ENCODE measurements at regions not wholly inside any gene's neighbourhood (a gene's known extent, or its start where the extent isn't known, plus 50 kb on each side); places are given as distances from the start of the nearest gene placed in this dataset.

DNA sequence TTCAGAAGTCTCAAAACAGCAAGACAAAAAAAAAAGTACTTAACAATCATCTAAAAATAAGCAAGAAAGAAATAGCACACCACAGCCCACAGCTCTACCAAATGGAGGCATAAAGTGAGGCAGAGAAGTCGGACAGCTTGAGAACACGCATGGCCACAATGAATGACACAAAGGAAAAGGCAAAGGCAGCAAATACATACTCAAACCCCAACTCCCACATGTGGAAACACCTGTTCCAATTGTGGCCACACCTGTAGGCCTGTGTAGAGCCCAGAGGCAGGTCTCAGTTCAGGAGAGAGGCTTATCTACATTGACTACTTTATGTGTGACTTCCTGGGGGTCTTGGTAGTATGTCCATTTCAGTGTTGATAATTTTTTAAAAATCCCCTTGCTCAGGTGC lies 543.5 kb downstream of the LMO4 start:
- no peak overlapping the region for H3K27ac Mint-ChIP-seq
- H3K27me3 Mint-ChIP-seq, result peaks cover 3% of the 10 kb centered on the region
- no peaks in the 10 kb centered on the region for H3K36me3 Mint-ChIP-seq (ENCODE audit: low read depth)
- intact Hi-C loops (cut with micrococcal nuclease), result no loop called here
- no peak overlapping the region for H3K4me3 Mint-ChIP-seq
- H3K9me3 Mint-ChIP-seq, result no peaks in the 10 kb centered on the region
- no peak for DNase-seq
- H3K4me1 Mint-ChIP-seq, result no peaks in the 10 kb centered on the region

DNA sequence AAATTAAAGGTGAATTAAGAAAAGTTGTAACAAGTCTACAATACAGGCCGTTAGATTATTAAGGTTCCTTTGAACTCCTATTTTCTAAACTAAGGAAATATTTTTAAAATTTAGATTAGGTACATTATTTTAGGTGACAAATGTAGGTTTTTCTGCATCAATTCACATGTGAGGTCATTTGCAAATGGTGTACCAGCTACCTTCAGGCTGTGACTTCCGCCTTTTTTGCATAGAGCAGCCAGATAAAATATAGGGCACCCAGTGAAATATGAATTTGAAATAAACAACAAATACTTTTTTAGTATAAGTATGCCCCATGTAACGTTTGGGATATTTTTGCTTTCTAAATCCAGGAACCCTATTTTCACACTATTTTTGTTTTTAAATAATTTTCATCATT lies 544.0 kb downstream of the LMO4 start:
- Mint-ChIP-seq H3K9me3 (no peaks in the 10 kb centered on the region), H3K36me3 (ENCODE audit: low read depth) (no peaks in the 10 kb centered on the region), H3K27me3 (peaks cover 3% of the 10 kb centered on the region), H3K4me1 (no peaks in the 10 kb centered on the region), H3K27ac (no peak overlapping the region), H3K4me3 (no peak overlapping the region)
- no peak for DNase-seq
- intact Hi-C loops (cut with micrococcal nuclease), result no loop called here

DNA sequence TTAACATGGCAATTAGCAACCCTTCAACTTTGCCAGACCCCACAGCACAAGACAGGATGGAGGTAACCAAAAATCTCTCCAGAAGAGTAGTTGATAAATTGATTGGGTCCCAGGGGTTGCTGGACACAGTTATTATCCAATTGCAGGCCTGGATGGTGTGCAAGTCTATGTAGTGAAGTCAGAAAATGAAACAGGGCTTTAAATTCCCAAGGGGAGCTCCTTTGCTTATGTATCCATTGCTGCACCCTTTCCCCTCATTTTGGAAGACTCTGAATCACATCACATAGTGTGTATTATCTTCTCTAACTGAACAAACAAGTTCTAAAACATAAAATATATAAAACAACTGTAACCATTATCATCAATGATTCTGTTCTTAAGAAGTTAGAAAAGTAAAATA lies 550.2 kb downstream of the LMO4 start:
- no peak for DNase-seq
- H3K4me1 Mint-ChIP-seq, result no peaks in the 10 kb centered on the region
- H3K27ac Mint-ChIP-seq, result no peak overlapping the region
- H3K9me3 Mint-ChIP-seq, result no peaks in the 10 kb centered on the region
- H3K4me3 Mint-ChIP-seq, result no peak overlapping the region
- H3K36me3 Mint-ChIP-seq (ENCODE audit: low read depth), result no peaks in the 10 kb centered on the region
- peaks cover 3% of the 10 kb centered on the region for H3K27me3 Mint-ChIP-seq
- intact Hi-C loops (cut with micrococcal nuclease), result no loop called here

DNA sequence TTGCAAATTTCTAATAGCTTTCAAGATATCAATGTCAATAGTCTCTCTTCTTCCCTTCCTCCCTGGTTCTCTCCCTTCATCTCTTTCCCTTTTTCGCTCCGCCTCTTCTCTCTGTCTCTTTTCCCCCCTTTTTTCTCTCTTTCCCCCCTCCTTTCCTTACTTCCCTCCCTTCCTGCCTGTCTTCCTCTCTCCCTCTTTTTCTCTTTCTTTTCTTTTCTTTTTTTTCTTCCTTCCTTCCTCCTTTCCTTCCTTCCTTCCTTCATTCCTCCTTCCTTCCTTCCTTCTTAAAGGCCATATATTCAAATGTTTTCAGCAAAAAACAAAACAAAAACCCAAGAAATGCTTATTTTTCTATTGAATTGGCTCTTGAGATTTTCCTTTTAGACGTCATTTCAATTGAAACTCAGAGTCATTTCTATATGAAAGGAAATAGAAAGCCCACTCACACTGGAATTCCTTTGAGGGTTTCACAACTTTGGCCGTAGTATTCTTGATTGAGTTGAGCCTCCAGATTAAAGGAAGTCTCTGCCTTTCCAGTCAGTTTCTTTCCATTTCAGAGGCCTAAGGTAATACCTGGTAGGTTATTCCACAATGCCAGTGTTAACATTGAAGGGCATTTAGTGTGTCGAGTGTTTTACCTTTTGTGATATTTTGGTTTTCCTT lies 551.5 kb downstream of the LMO4 start:
- H3K4me3 Mint-ChIP-seq, result no peak overlapping the region
- no peak for DNase-seq
- intact Hi-C loops (cut with micrococcal nuclease), result no loop called here
- H3K36me3 Mint-ChIP-seq (ENCODE audit: low read depth), result no peaks in the 10 kb centered on the region
- peaks cover 3% of the 10 kb centered on the region for H3K27me3 Mint-ChIP-seq
- no peak overlapping the region for H3K27ac Mint-ChIP-seq
- H3K9me3 Mint-ChIP-seq, result no peaks in the 10 kb centered on the region
- H3K4me1 Mint-ChIP-seq, result no peaks in the 10 kb centered on the region

DNA sequence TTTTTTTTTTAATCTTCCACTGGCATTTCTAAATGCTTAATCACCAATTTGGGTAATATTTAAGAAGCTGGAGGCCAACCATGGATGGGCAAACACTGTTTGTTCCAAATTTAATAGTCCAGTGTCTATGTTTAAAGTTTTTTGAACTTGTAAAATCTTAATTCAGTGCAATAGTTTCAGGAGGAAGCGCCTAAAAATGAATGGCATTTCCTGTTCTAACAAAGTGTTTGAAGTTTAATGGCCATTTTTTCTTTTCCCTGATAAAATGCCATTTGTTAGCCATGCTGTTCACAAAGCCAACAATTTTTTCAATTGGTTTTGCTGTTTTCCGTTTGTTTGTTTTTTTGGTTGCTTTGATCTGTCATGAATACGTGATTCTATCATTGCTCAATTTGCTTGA lies 552.1 kb downstream of the LMO4 start:
- H3K27ac Mint-ChIP-seq, result no peak overlapping the region
- no peaks in the 10 kb centered on the region for H3K36me3 Mint-ChIP-seq (ENCODE audit: low read depth)
- H3K4me1 Mint-ChIP-seq, result no peaks in the 10 kb centered on the region
- no peak overlapping the region for H3K4me3 Mint-ChIP-seq
- no peak for DNase-seq
- intact Hi-C loops (cut with micrococcal nuclease), result no loop called here
- peaks cover 3% of the 10 kb centered on the region for H3K27me3 Mint-ChIP-seq
- no peaks in the 10 kb centered on the region for H3K9me3 Mint-ChIP-seq

DNA sequence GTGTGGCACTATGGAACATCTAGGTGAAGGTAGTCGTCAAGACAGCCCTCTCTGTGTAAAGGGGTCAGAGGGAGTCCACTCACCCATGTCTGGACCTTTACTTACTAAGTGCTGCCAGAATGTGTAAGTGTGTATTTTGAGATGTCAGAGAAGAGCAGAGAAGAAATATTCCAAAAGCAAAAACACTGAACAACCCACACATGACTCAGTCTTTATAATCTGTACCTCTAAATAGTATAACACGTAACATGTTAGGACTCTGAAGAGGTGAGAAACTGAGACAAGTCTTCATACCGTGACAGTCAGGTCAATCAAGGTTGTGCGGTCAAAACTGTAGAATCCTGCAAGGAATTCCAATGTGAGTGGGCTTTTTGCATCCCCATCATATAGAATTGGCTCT lies 555.2 kb downstream of the LMO4 start:
- Mint-ChIP-seq H3K27ac (no peak overlapping the region), H3K36me3 (ENCODE audit: low read depth) (no peaks in the 10 kb centered on the region), H3K27me3 (no peaks in the 10 kb centered on the region), H3K4me3 (no peak overlapping the region), H3K4me1 (no peaks in the 10 kb centered on the region), H3K9me3 (no peaks in the 10 kb centered on the region)
- intact Hi-C loops (cut with micrococcal nuclease), result no loop called here
- no peak for DNase-seq

DNA sequence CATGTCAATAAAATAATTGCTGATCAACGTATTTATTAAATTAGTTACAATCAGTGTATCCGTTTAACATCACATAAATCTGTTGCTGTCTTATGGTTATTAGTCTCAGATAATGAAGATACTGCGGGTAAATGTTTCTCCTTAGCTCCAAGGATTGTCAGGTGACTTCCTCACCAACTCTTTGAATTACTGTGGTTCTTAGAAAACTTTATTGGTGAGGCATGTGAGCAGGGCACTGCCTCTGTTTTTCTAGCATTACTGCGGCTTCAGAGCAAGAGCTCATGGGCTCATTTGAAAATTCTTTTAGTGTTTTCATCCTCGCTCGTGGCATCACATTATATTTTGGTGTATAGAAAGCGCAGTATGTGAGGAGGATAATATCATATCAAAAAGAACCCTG lies 555.9 kb downstream of the LMO4 start:
- intact Hi-C loops (cut with micrococcal nuclease), result no loop called here
- Mint-ChIP-seq H3K4me3 (no peak overlapping the region), H3K36me3 (ENCODE audit: low read depth) (no peaks in the 10 kb centered on the region), H3K9me3 (no peaks in the 10 kb centered on the region), H3K4me1 (no peaks in the 10 kb centered on the region), H3K27me3 (no peaks in the 10 kb centered on the region), H3K27ac (no peak overlapping the region)
- DNase-seq, result no peak

DNA sequence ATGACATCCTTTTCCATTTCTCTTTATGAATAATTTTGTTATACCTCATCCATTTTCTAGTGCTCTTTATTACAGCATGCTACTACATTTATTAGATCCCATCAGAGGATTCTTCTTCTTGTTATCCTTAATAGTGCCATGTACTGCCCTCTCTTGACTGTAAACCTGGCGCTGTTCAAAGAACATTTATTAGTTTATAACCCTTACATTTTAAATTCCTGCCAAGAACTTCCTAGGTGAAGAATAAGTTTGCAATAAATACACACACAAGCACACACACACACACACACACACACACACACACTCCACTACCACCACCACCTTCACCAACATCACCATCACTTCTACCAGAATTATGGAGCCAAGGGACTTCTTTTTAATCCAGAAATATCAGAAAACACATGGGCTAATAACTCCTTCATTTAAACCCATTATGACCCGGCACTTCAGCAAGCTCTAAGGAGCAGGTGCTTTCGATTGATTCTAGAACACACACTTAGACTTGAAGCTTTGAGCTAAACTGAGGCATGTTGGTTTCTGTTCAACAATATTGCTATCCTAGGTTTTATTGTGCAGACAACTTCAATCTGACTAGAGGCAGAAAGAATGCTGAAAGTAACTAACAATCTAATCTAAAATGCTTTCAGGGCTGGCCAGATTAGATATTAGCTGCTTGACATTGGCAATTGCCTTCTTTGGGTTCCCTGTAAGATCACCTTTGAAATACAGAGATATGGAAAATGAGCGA lies 556.8 kb downstream of the LMO4 start:
- intact Hi-C loops (cut with micrococcal nuclease), result no loop called here
- Mint-ChIP-seq H3K4me3 (no peak overlapping the region), H3K4me1 (no peaks in the 10 kb centered on the region), H3K36me3 (ENCODE audit: low read depth) (no peaks in the 10 kb centered on the region), H3K9me3 (no peaks in the 10 kb centered on the region), H3K27ac (no peak overlapping the region), H3K27me3 (no peaks in the 10 kb centered on the region)
- DNase-seq, result no peak

DNA sequence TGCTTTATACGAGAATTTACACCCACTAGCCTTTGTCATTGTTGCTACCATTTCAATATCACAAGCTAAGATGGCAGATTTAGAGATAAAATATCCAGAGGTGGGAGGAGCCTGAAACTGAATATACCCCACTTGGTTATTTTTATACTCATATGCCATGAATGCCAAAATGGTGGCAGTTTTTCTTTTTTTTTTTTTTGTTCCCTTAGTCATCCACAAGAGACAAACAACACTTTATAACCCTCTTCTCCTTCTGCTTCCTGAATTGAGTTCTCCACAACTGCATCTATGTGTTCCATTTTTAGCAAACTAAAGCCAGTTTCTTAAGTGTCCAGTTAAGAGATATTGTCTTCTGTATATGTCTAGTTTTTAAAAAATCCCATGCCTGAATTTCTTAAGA lies 558.4 kb downstream of the LMO4 start:
- no peak for DNase-seq
- H3K36me3 Mint-ChIP-seq (ENCODE audit: low read depth), result no peaks in the 10 kb centered on the region
- no peaks in the 10 kb centered on the region for H3K27me3 Mint-ChIP-seq
- intact Hi-C loops (cut with micrococcal nuclease), result no loop called here
- H3K4me1 Mint-ChIP-seq, result no peaks in the 10 kb centered on the region
- H3K27ac Mint-ChIP-seq, result no peak overlapping the region
- H3K9me3 Mint-ChIP-seq, result no peaks in the 10 kb centered on the region
- no peak overlapping the region for H3K4me3 Mint-ChIP-seq

DNA sequence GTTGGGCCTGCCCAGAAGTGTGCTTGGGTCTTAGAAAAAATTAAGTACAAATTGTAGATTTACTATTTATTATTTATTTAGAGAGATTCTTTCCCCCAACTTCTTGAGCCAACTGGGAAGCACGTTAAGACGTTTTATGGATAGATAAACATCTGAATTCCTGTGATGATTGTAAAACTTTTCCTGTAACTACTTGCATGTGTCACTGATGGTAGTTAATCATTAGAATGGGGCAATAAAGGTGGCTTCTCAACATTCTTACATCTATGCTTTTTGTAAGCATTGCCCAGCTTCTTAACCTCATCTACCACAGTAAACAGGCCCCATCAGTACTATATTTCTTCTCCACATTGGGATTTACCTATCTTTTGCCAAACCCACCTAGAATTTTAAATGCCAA lies 559.8 kb downstream of the LMO4 start:
- Mint-ChIP-seq H3K36me3 (ENCODE audit: low read depth) (no peaks in the 10 kb centered on the region), H3K9me3 (no peaks in the 10 kb centered on the region), H3K27ac (no peak overlapping the region), H3K4me1 (no peaks in the 10 kb centered on the region), H3K4me3 (no peak overlapping the region), H3K27me3 (no peaks in the 10 kb centered on the region)
- DNase-seq, result no peak
- intact Hi-C loops (cut with micrococcal nuclease), result no loop called here

DNA sequence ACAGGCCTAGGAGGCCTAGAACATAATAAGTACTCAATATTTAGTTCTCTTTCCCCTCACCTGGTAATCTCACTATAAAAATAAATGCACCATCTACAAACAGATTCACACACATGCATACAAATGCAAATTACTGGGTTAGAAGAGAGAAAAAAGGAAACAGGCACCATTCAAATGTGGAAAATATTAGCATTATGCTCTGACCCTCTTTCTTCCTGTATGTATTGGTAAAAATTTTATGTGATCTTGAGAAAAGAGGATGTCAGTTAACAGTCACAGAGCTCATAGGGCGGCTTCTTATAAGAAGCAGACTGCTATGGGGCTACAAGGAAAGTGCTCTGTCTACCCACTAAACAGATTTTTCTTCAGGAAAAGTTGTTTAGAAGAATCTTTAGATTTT lies 565.4 kb downstream of the LMO4 start:
- Mint-ChIP-seq H3K4me3 (no peak overlapping the region), H3K36me3 (ENCODE audit: low read depth) (no peaks in the 10 kb centered on the region), H3K27me3 (no peaks in the 10 kb centered on the region), H3K9me3 (no peaks in the 10 kb centered on the region), H3K27ac (no peak overlapping the region), H3K4me1 (no peaks in the 10 kb centered on the region)
- no peak for DNase-seq
- intact Hi-C loops (cut with micrococcal nuclease), result no loop called here

DNA sequence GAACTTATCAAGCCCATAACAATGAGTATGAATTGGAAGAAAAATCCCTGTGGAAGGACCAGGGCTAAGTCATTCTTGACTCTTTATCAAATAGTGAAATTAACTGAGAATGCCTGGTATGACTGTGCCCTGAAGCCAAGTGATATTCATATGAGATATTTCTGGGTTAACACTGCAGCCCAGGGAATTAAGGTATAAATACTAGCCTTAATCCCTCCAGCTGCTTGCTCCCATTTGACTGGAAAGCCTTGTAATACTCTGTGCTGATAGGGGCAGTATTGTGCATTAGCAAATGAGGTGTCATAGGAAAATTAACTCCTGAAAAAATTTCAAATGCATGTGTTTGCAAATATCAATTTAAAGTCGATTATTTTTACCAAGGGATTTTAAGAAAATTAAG lies 568.8 kb downstream of the LMO4 start:
- Mint-ChIP-seq H3K36me3 (ENCODE audit: low read depth) (no peaks in the 10 kb centered on the region), H3K9me3 (no peaks in the 10 kb centered on the region), H3K4me3 (no peak overlapping the region), H3K27ac (no peak overlapping the region), H3K27me3 (no peaks in the 10 kb centered on the region), H3K4me1 (no peaks in the 10 kb centered on the region)
- DNase-seq, result no peak
- intact Hi-C loops (cut with micrococcal nuclease), result no loop called here

DNA sequence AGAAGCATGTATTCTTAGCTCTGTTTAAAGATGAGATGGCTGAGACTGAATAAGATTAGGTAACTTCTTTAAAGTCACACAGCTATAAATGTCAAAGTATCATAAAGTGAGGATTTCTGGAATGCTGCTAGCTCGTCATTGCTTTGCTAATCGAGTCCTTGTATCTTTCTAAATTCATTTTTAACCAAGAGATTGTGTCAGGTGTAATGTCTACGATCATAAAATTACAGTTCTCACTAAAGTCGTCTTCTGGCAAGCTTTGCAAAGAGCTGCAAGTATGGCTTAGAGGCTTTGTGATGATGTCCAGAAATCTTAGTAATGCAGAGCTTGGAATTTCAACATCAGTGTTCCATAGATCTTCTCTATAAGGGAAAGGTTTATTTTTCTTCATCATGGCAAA lies 569.8 kb downstream of the LMO4 start:
- Mint-ChIP-seq H3K27me3 (no peaks in the 10 kb centered on the region), H3K4me3 (no peak overlapping the region), H3K36me3 (ENCODE audit: low read depth) (no peaks in the 10 kb centered on the region), H3K4me1 (no peaks in the 10 kb centered on the region), H3K9me3 (no peaks in the 10 kb centered on the region), H3K27ac (no peak overlapping the region)
- intact Hi-C loops (cut with micrococcal nuclease), result no loop called here
- DNase-seq, result no peak

DNA sequence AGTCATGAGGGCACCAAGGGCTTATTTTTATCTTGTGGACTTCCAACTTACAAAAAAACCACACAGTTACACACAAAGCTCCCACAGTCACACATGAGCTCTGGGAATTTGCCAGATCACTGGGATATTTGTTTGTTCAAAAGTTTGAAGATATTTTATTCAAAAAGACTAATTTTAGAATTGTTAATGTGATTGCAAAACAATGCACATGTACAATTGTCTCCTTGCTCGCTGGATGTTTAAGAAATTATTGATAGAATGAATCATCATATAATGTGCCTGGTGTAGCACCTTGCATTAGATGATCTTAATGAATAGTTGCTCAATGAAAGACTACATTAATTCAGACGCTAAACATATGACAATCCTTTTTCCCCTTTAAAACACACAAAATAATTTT lies 570.3 kb downstream of the LMO4 start:
- no peak for DNase-seq
- Mint-ChIP-seq H3K4me3 (no peak overlapping the region), H3K36me3 (ENCODE audit: low read depth) (no peaks in the 10 kb centered on the region), H3K9me3 (no peaks in the 10 kb centered on the region), H3K27me3 (no peaks in the 10 kb centered on the region), H3K27ac (no peak overlapping the region), H3K4me1 (no peaks in the 10 kb centered on the region)
- intact Hi-C loops (cut with micrococcal nuclease), result no loop called here

DNA sequence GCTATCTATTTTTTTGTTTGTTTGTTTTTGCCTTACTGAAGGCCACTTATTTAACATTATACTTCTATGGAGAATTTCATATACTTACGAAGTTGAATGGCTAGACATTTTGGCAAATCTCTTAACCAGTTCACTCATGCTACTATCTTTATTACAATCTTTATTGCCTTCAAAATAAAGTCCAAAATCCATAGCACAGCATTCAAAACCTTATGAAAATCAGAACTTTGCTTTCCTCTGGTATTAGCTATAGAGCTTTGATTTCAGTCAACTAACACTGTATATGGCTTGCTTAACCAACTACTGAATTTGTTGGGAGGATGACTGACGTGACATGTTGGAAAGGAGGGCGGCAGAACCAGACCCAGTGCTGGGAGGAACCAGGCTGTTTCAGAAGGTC lies 571.1 kb downstream of the LMO4 start:
- Mint-ChIP-seq H3K27ac (no peak overlapping the region), H3K4me1 (no peaks in the 10 kb centered on the region), H3K4me3 (no peak overlapping the region), H3K36me3 (ENCODE audit: low read depth) (no peaks in the 10 kb centered on the region), H3K27me3 (peaks cover 2% of the 10 kb centered on the region), H3K9me3 (no peaks in the 10 kb centered on the region)
- no peak for DNase-seq
- intact Hi-C loops (cut with micrococcal nuclease), result no loop called here
